Testis (tissue), 2 donors: ENCODE measurements at regions not wholly inside any gene's neighbourhood (a gene's known extent, or its start where the extent isn't known, plus 50 kb on each side); places are given as distances from the start of the nearest gene placed in this dataset.
"Not testable (repeated sequence)": the region's sequence is repeated elsewhere in the genome, so short reads cannot be mapped to it uniquely, and the experiment has no call there.

Experiments used
- DNase-seq: peaks from one replicate; pipeline ENCODE4 v3.0.0-alpha.2; 2019
- H3K27ac ChIP-seq, 2 donors: fragments of 200-600 bp; sonication (generic); one replicate each; pipeline ENCODE4 v1.5.1; 2019
- H3K27me3 ChIP-seq: fragments of 200-600 bp; sonication (generic); one replicate; pipeline ENCODE4 v1.5.1; 2019
- H3K36me3 ChIP-seq: fragments of 200-600 bp; sonication (generic); one replicate; pipeline ENCODE4 v1.5.1; 2017; ENCODE audit warnings: low read depth; ENCODE audit errors: missing control alignments
- H3K4me1 ChIP-seq: fragments of 200-600 bp; sonication (generic); one replicate; pipeline ENCODE4 v1.5.1; 2019
- H3K4me3 ChIP-seq, 2 donors: fragments of 200-600 bp; sonication (generic); one replicate each; pipeline ENCODE4 v1.5.1; 2017 to 2019
- H3K9me3 ChIP-seq: fragments of 200-600 bp; sonication (generic); one replicate; pipeline ENCODE4 v1.5.1; 2017
- CTCF ChIP-seq, 3 experiments: fragments of 450-650 bp in 2 of 3; fragments of 200-600 bp in 1 of 3; sonication (generic) in 1 of 3; IDR thresholded peaks; one replicate each; pipeline ENCODE4 v1.5.1; 2016 to 2019; ENCODE audit warnings: antibody characterized with exemption in 3 of 3, mild to moderate bottlenecking in 2 of 3, moderate library complexity in 1 of 3
- POLR2A ChIP-seq: fragments of 450-650 bp; IDR thresholded peaks from one replicate; pipeline ENCODE4 v1.6.1; 2017; ENCODE audit warnings: antibody characterized with exemption, mild to moderate bottlenecking, moderate library complexity
- WGBS, 2 donors: methylation state at CpG; one replicate each; pipeline ENCODE4 v1.1.5; 2018; 5-methylcytosine and 5-hydroxymethylcytosine counted together
- intact Hi-C: fragments of 100-400 bp; cut with DNase I; formaldehyde crosslinking; loops from one replicate; pipeline ENCODE4 v1.15.1; 2023; ENCODE audit warnings: low total_unique reads

GRCh38 chr11:92159931-92160330, 64.7 kb upstream of the FAT3 start:
- intact Hi-C loops = no loop called here
- DNase-seq = no peak
- H3K27ac ChIP-seq = no peak overlapping the region
- no peaks in the 10 kb centered on the region for H3K4me1 ChIP-seq
- H3K4me3 ChIP-seq = no peak overlapping the region
- no peaks in the 10 kb centered on the region for H3K36me3 ChIP-seq
- no peaks in the 10 kb centered on the region for H3K27me3 ChIP-seq
- no peak for TF ChIP-seq POLR2A
- no peak for TF ChIP-seq CTCF (IDR thresholded peaks at IDR 0.05)
- H3K9me3 ChIP-seq = no peaks in the 10 kb centered on the region
- WGBS, 2 donors = 82 to 89% methylated on average over 1 of the region's 1 CpG

GRCh38 chr11:92157390-92157789, 67.2 kb upstream of the FAT3 start:
- H3K9me3 ChIP-seq, H3K4me1 ChIP-seq, H3K27ac ChIP-seq, intact Hi-C loops, H3K36me3 ChIP-seq, DNase-seq, H3K27me3 ChIP-seq: not testable (repeated sequence)
- peak overlapping the region in 1 of 2 donors; percentile 26 for H3K4me3 ChIP-seq
- WGBS, 2 donors = 63 to 89% methylated on average over 2 to 30 of the region's 35 CpGs

DNA sequence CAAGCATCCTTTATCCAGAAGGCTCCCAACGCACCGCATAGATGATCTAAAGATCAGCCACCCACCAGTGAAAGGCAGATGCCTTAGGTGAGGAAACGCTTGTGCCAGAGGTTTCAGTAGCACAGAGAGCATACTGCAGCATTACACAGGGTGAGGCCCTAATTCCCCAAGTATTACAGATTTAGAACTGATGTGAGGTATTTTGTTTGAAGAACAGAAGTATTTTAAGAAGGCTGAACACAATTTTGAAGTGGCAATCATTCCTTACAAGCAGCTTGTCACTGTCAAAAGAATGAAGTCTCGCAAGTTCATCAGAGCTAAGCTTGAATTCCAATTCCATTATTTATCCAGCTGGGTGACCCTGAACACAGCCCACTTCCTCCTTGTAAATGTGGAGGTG, 70.0 kb upstream of the FAT3 start:
- Histone ChIP-seq H3K36me3 (no peaks in the 10 kb centered on the region), H3K4me3 (no peak overlapping the region), H3K27ac (no peak overlapping the region), H3K4me1 (no peaks in the 10 kb centered on the region), H3K27me3 (no peaks in the 10 kb centered on the region), H3K9me3 (no peaks in the 10 kb centered on the region)
- DNase-seq = no peak
- intact Hi-C loops = no loop called here
- TF ChIP-seq CTCF (IDR thresholded peaks at IDR 0.05) (no peak), POLR2A (no peak)
- WGBS, 2 donors = 68 to 75% methylated on average over 4 of the region's 4 CpGs

GRCh38 chr11:92154110-92154509, 70.5 kb upstream of the FAT3 start:
- Histone ChIP-seq H3K4me1 (no peaks in the 10 kb centered on the region), H3K27ac (no peak overlapping the region), H3K36me3 (no peaks in the 10 kb centered on the region), H3K27me3 (no peaks in the 10 kb centered on the region), H3K4me3 (no peak overlapping the region), H3K9me3 (no peaks in the 10 kb centered on the region)
- WGBS, 2 donors = 74 to 76% methylated on average over 2 of the region's 2 CpGs
- TF ChIP-seq POLR2A (no peak), CTCF (IDR thresholded peaks at IDR 0.05) (no peak)
- DNase-seq = no peak
- intact Hi-C loops = no loop called here

- intact Hi-C loops = no loop called here
- no peaks in the 10 kb centered on the region for H3K36me3 ChIP-seq
- H3K4me3 ChIP-seq = no peak overlapping the region
- no peak overlapping the region for H3K27ac ChIP-seq
- H3K9me3 ChIP-seq = no peaks in the 10 kb centered on the region
- H3K4me1 ChIP-seq = no peaks in the 10 kb centered on the region
- TF ChIP-seq POLR2A (no peak), CTCF (IDR thresholded peaks at IDR 0.05) (no peak)
- no peaks in the 10 kb centered on the region for H3K27me3 ChIP-seq
- no peak for DNase-seq
- WGBS, 2 donors = 90 to 95% methylated on average over 2 of the region's 2 CpGs
Observed at GRCh38 chr11:92153542-92153941, 71.1 kb upstream of the FAT3 start.
